ENCODE measurements at regions not wholly inside any gene's neighbourhood (a gene's known extent, or its start where the extent isn't known, plus 50 kb on each side); places are given as distances from the start of the nearest gene placed in this dataset.
"Not testable (repeated sequence)": the region's sequence is repeated elsewhere in the genome, so short reads cannot be mapped to it uniquely, and the experiment has no call there.

GRCh38 chr3:145017959-145018358 is 1046.3 kb downstream of the DIPK2A start:
- intact Hi-C loops (cut with DNase I, micrococcal nuclease), result no loop called here
- ATAC-seq (ENCODE audit: poor library complexity) (no peak), DNase-seq (no peak)
- no peak overlapping the region for H3K27ac Mint-ChIP-seq
- TF ChIP-seq CTCF (IDR thresholded peaks at IDR 0.05), result no peak
- H3K27me3 Mint-ChIP-seq, result no peaks in the 10 kb centered on the region
- ChIA-PET POLR2A (no interaction called here), CTCF (no interaction called here)
- Histone ChIP-seq H3K27ac (ENCODE audit: low read depth in 1 of 2, low read length in 2 of 2) (no peak overlapping the region), H3K36me3 (ENCODE audit: insufficient read depth, low read length) (no peaks in the 10 kb centered on the region), H3K4me1 (ENCODE audit: insufficient read depth, low read length) (no peaks in the 10 kb centered on the region), H3K27me3 (ENCODE audit: control insufficient read depth in 1 of 2, insufficient read depth in 2 of 2, low read length in 2 of 2) (no peaks in the 10 kb centered on the region), H3K4me3 (ENCODE audit: low read length) (no peak overlapping the region), H3K9me3 (ENCODE audit: control insufficient read depth in 1 of 2, insufficient read depth in 1 of 2, low read length in 2 of 2) (no peaks in the 10 kb centered on the region)
- H3K4me1 Mint-ChIP-seq (ENCODE audit: low read depth), result no peaks in the 10 kb centered on the region
- no peaks in the 10 kb centered on the region for H3K36me3 Mint-ChIP-seq (ENCODE audit: low read depth)
- no peak overlapping the region for H3K4me3 Mint-ChIP-seq
- peaks cover 6% of the 10 kb centered on the region for H3K9me3 Mint-ChIP-seq

- POLR2A ChIA-PET, result no interaction called here
- DNase-seq, result no peak
- Mint-ChIP-seq H3K4me1 (ENCODE audit: low read depth) (no peaks in the 10 kb centered on the region), H3K27me3 (no peaks in the 10 kb centered on the region), H3K9me3 (no peaks in the 10 kb centered on the region), H3K36me3 (ENCODE audit: low read depth) (no peaks in the 10 kb centered on the region), H3K27ac (no peak overlapping the region), H3K4me3 (no peak overlapping the region)
- Histone ChIP-seq H3K9me3 (ENCODE audit: control insufficient read depth in 1 of 2, insufficient read depth in 1 of 2, low read length in 2 of 2) (no peaks in the 10 kb centered on the region), H3K4me3 (ENCODE audit: low read length) (no peak overlapping the region), H3K36me3 (ENCODE audit: insufficient read depth, low read length) (no peaks in the 10 kb centered on the region), H3K4me1 (ENCODE audit: insufficient read depth, low read length) (no peaks in the 10 kb centered on the region), H3K27me3 (ENCODE audit: control insufficient read depth in 1 of 2, insufficient read depth in 2 of 2, low read length in 2 of 2) (no peaks in the 10 kb centered on the region), H3K27ac (ENCODE audit: low read depth in 1 of 2, low read length in 2 of 2) (no peak overlapping the region)
- CTCF ChIA-PET, result no interaction called here
- intact Hi-C loops (cut with DNase I, micrococcal nuclease), result no loop called here
- TF ChIP-seq CTCF (IDR thresholded peaks at IDR 0.05), result no peak
- ATAC-seq (ENCODE audit: poor library complexity), result no peak
Measured at GRCh38 chr3:145022447-145022846, 1050.8 kb downstream of the DIPK2A start.

- no peaks in the 10 kb centered on the region for H3K27me3 ChIP-seq (ENCODE audit: control insufficient read depth in 1 of 2, insufficient read depth in 2 of 2, low read length in 2 of 2)
- CTCF ChIA-PET, result no interaction called here
- no peaks in the 10 kb centered on the region for H3K9me3 ChIP-seq (ENCODE audit: control insufficient read depth in 1 of 2, insufficient read depth in 1 of 2, low read length in 2 of 2)
- no peak overlapping the region for H3K27ac ChIP-seq (ENCODE audit: low read depth in 1 of 2, low read length in 2 of 2)
- no peak overlapping the region for H3K27ac Mint-ChIP-seq
- intact Hi-C loops (cut with DNase I, micrococcal nuclease), result no loop called here
- ATAC-seq (ENCODE audit: poor library complexity), result no peak
- no peaks in the 10 kb centered on the region for H3K36me3 Mint-ChIP-seq (ENCODE audit: low read depth)
- no peaks in the 10 kb centered on the region for H3K27me3 Mint-ChIP-seq
- H3K4me3 Mint-ChIP-seq, result no peak overlapping the region
- no peaks in the 10 kb centered on the region for H3K4me1 ChIP-seq (ENCODE audit: insufficient read depth, low read length)
- POLR2A ChIA-PET, result no interaction called here
- no peaks in the 10 kb centered on the region for H3K4me1 Mint-ChIP-seq (ENCODE audit: low read depth)
- DNase-seq, result no peak
- H3K36me3 ChIP-seq (ENCODE audit: insufficient read depth, low read length), result no peaks in the 10 kb centered on the region
- H3K9me3 Mint-ChIP-seq, result peaks cover 4% of the 10 kb centered on the region
- TF ChIP-seq CTCF (IDR thresholded peaks at IDR 0.05), result no peak
- no peak overlapping the region for H3K4me3 ChIP-seq (ENCODE audit: low read length)
Measured at GRCh38 chr3:145024700-145025099, 1053.1 kb downstream of the DIPK2A start.

GRCh38 chr3:145027186-145027585 is 1055.6 kb downstream of the DIPK2A start:
- H3K36me3 Mint-ChIP-seq (ENCODE audit: low read depth); H3K9me3 Mint-ChIP-seq; H3K27ac ChIP-seq (ENCODE audit: low read depth in 1 of 2, low read length in 2 of 2); DNase-seq; intact Hi-C loops (cut with DNase I, micrococcal nuclease); H3K9me3 ChIP-seq (ENCODE audit: control insufficient read depth in 1 of 2, insufficient read depth in 1 of 2, low read length in 2 of 2); H3K27ac Mint-ChIP-seq; H3K36me3 ChIP-seq (ENCODE audit: insufficient read depth, low read length); CTCF ChIA-PET; H3K27me3 Mint-ChIP-seq; H3K4me3 Mint-ChIP-seq; POLR2A ChIA-PET; H3K4me1 ChIP-seq (ENCODE audit: insufficient read depth, low read length); H3K4me3 ChIP-seq (ENCODE audit: low read length); H3K4me1 Mint-ChIP-seq (ENCODE audit: low read depth); ATAC-seq (ENCODE audit: poor library complexity); H3K27me3 ChIP-seq (ENCODE audit: control insufficient read depth in 1 of 2, insufficient read depth in 2 of 2, low read length in 2 of 2): not testable (repeated sequence)
